ENCODE measurements at regions not wholly inside any gene's neighbourhood (a gene's known extent, or its start where the extent isn't known, plus 50 kb on each side); places are given as distances from the start of the nearest gene placed in this dataset.
"Not testable (repeated sequence)": the region's sequence is repeated elsewhere in the genome, so short reads cannot be mapped to it uniquely, and the experiment has no call there.

- not testable (repeated sequence) for TF ChIP-seq POLR2A (IDR thresholded peaks at IDR 0.05; ENCODE audit: low read length); GATA1 (IDR thresholded peaks at IDR 0.05; ENCODE audit: low read depth, low read length)
These were observed 93.0 kb upstream of the SAMD11 start for GRCh38 chr1:830750-831149.

All from erythroblast (primary cell).